H1 (cell line): ENCODE measurements at regions not wholly inside any gene's neighbourhood (a gene's known extent, or its start where the extent isn't known, plus 50 kb on each side); places are given as distances from the start of the nearest gene placed in this dataset.

Source experiments
- CHD7 ChIP-seq: fragments of 300-600 bp; sonication (generic); IDR thresholded peaks from 2 replicates; pipeline ENCODE4 v1.7.1; 2012; ENCODE audit warnings: low read length, moderate library complexity, mild to moderate bottlenecking, inconsistent platforms; ENCODE audit not compliant: insufficient replicate concordance
- MAX ChIP-seq: IDR thresholded peaks from 2 replicates; pipeline ENCODE4 v1.6.1; 2012; ENCODE audit warnings: inconsistent platforms
- PHF8 ChIP-seq: fragments of 200-600 bp; sonication (generic); conservative IDR thresholded peaks from 2 replicates; pipeline ENCODE4 v1.7.1; 2012; ENCODE audit warnings: low read depth, mild to moderate bottlenecking, inconsistent platforms, low read length, moderate library complexity

DNA sequence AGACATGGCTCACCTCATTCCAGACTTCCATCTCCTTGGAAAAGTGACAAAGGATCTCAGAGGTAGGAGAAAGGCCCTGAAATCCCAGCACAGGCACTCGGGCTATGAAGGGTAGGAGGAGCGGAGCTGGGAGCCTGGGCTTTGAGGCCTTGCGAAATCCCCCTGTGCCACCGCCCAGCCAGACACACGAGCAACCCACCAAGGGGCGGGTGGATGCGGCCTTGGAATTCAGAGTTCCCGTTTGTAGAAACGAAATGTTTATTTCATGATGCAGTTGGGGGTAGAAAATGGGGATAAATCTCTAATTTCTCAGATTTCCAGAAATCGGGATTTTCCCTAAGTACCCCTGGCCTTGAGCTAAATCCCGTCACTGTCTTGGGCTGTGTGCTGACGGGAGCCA is 177.1 kb upstream of the HDAC4 start (continued):
- no peak for TF ChIP-seq CHD7
- TF ChIP-seq MAX, result no peak
- TF ChIP-seq PHF8, result no peak
